ENCODE measurements at regions not wholly inside any gene's neighbourhood (a gene's known extent, or its start where the extent isn't known, plus 50 kb on each side); places are given as distances from the start of the nearest gene placed in this dataset.

DNA sequence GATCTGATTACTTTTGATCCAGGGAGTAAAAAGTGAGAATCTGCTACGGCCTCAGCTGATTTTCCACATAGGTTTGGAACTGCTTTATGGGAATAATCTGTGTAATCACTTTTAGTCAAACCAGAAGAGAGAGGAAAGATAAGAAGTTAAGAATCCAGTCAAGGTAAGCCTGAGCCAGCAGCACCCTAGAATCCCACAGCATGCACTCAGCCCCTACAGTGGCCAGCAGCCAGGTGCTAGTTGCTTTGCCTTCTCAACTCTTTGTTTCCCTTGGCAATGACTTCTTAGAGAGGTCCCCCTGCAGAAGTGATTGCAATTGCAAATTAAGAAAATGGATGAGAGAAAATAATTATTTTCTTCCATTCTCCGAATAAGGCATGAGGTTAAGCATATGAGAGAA is 59.7 kb upstream of the TMED7 start:
- intact Hi-C loops (cut with micrococcal nuclease): no loop called here
- Mint-ChIP-seq H3K4me3 (no peak overlapping the region), H3K4me1 (ENCODE audit: low read depth) (no peaks in the 10 kb centered on the region), H3K9me3 (no peaks in the 10 kb centered on the region), H3K27me3 (ENCODE audit: low read depth) (peaks cover 26% of the 10 kb centered on the region), H3K27ac (no peak overlapping the region), H3K36me3 (ENCODE audit: low read depth) (no peaks in the 10 kb centered on the region)
- CTCF ChIA-PET: no interaction called here
- DNase-seq: no peak

DNA sequence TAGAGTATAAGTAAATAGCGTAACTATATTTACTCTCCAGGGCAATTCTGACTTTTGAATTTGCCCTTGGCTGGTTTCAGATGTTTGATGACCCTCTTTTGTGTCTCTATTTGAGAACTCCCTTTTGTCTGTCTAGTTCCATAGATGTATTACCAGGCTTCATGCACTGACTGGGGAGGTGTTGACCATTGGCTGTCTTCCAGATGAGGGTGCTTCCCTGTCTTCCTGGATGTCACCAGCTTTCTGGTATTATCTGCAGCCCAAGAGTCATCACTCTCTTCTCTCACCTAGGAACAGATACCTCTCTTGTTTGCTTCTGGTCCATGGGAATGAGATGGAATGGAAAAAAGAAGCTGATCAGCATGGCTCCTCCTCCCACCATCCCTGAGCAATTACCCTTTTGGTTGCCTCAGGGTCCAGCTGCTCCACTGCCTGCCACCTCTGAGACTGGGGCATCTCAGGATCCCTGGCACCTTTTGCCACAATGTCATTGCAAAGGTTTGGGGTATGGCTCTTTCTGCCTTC is 58.7 kb upstream of the TMED7 start:
- Mint-ChIP-seq H3K27ac (no peak overlapping the region), H3K4me1 (ENCODE audit: low read depth) (no peaks in the 10 kb centered on the region), H3K27me3 (ENCODE audit: low read depth) (peaks cover 21% of the 10 kb centered on the region), H3K4me3 (no peak overlapping the region), H3K9me3 (no peaks in the 10 kb centered on the region), H3K36me3 (ENCODE audit: low read depth) (no peaks in the 10 kb centered on the region)
- CTCF ChIA-PET: no interaction called here
- no peak for DNase-seq
- intact Hi-C loops (cut with micrococcal nuclease): no loop called here

DNA sequence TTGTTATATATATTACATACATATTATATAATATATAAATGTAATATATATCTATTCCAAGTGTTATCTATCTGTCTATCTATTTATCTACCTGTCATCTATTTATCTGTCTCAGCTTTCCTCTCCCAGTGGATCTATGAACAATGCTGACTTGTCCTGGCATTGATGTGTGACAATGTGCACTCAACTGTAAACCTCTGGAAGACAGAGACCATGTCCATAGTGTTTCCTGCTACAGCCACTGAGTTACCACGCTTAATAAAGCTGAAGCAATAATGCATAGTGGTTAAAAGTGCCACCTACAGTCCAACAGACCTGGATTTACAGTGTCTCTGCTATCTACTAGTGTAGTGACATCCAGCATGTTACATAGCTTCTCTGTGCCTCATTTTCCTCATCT is 57.2 kb upstream of the TMED7 start:
- no peaks in the 10 kb centered on the region for H3K36me3 Mint-ChIP-seq (ENCODE audit: low read depth)
- no peaks in the 10 kb centered on the region for H3K9me3 Mint-ChIP-seq
- peaks cover 17% of the 10 kb centered on the region for H3K27me3 Mint-ChIP-seq (ENCODE audit: low read depth)
- CTCF ChIA-PET: interaction anchor here (0.9 kb wide), 1 partner anchor 13 kb away, joined by 4 read pairs; no protein-coding TSS in a partner anchor
- H3K4me1 Mint-ChIP-seq (ENCODE audit: low read depth): no peaks in the 10 kb centered on the region
- H3K27ac Mint-ChIP-seq: no peak overlapping the region
- H3K4me3 Mint-ChIP-seq: no peak overlapping the region
- no peak for DNase-seq
- intact Hi-C loops (cut with micrococcal nuclease): no loop called here
